Keratinocyte (primary cell): ENCODE measurements at regions not wholly inside any gene's neighbourhood (a gene's known extent, or its start where the extent isn't known, plus 50 kb on each side); places are given as distances from the start of the nearest gene placed in this dataset.

Experiments
- DNase-seq: peaks from one replicate; pipeline ENCODE4 v3.0.0-alpha.2; 2011; ENCODE audit warnings: low read depth, missing footprints, low spot score
- FAIRE-seq: peaks from 2 replicates; lab custom pipeline; 2011; peaks lifted over from hg19 to GRCh38; lab: Jason Lieb, UNC
- H2AFZ ChIP-seq: 2 replicates; pipeline ENCODE4 v1.6.0; 2012; ENCODE audit warnings: low read length, control low read depth, inconsistent platforms; ENCODE audit not compliant: control insufficient read depth
- H3K27ac ChIP-seq: 2 replicates; pipeline ENCODE4 v1.5.1; 2011; ENCODE audit warnings: low read length; ENCODE audit not compliant: control insufficient read depth, insufficient read depth
- H3K27me3 ChIP-seq: 3 replicates; pipeline ENCODE4 v1.6.0; 2011; ENCODE audit warnings: low read length; ENCODE audit not compliant: control insufficient read depth, insufficient read depth; ENCODE audit errors: extremely low read depth
- H3K36me3 ChIP-seq, 2 experiments: 2 replicates in 1 of 2; 3 replicates in 1 of 2; pipeline ENCODE4 v1.5.1; 2011; ENCODE audit warnings: low read length in 2 of 2, mild to moderate bottlenecking in 1 of 2; ENCODE audit not compliant: control insufficient read depth in 2 of 2, insufficient read depth in 2 of 2; ENCODE audit errors: extremely low read depth in 1 of 2
- H3K4me1 ChIP-seq: 3 replicates; pipeline ENCODE4 v1.5.1; 2011; ENCODE audit warnings: low read length; ENCODE audit not compliant: control insufficient read depth, insufficient read depth; ENCODE audit errors: extremely low read depth
- H3K4me2 ChIP-seq: 3 replicates; pipeline ENCODE4 v1.6.0; 2011; ENCODE audit warnings: low read depth, low read length; ENCODE audit not compliant: control insufficient read depth, insufficient read depth; ENCODE audit errors: extremely low read depth
- H3K4me3 ChIP-seq, 3 experiments: fragments of 200-600 bp in 1 of 3; sonication (generic) in 1 of 3; 2 replicates in 2 of 3; 3 replicates in 1 of 3; pipeline ENCODE4 v1.5.1; 2011 to 2016; ENCODE audit warnings: low read length in 3 of 3, mild to moderate bottlenecking in 3 of 3, control low read depth in 2 of 3, inconsistent platforms in 1 of 3, low read depth in 1 of 3, mixed read lengths in 1 of 3, mixed run types in 1 of 3, moderate library complexity in 1 of 3; ENCODE audit not compliant: control insufficient read depth in 2 of 3, insufficient read depth in 2 of 3; ENCODE audit errors: extremely low read depth in 1 of 3
- H3K79me2 ChIP-seq: 2 replicates; pipeline ENCODE4 v1.6.0; 2012; ENCODE audit warnings: low read length; ENCODE audit not compliant: control insufficient read depth, insufficient read depth
- H3K9ac ChIP-seq: 3 replicates; pipeline ENCODE4 v1.6.0; 2011; ENCODE audit warnings: low read length; ENCODE audit not compliant: control insufficient read depth, insufficient read depth; ENCODE audit errors: extremely low read depth
- H3K9me1 ChIP-seq: 3 replicates; pipeline ENCODE4 v1.6.0; 2011; ENCODE audit warnings: low read length; ENCODE audit not compliant: control insufficient read depth, insufficient read depth; ENCODE audit errors: extremely low read depth
- H3K9me3 ChIP-seq: 2 replicates; pipeline ENCODE4 v1.5.1; 2012; ENCODE audit warnings: low read depth, low read length; ENCODE audit not compliant: control insufficient read depth
- H4K20me1 ChIP-seq: 3 replicates; pipeline ENCODE4 v1.6.0; 2011; ENCODE audit warnings: low read length; ENCODE audit not compliant: control insufficient read depth, insufficient read depth; ENCODE audit errors: extremely low read depth
- EZH2 ChIP-seq: IDR thresholded peaks from one replicate; pipeline ENCODE4 v1.6.1; 2012; ENCODE audit warnings: inconsistent platforms, mild to moderate bottlenecking, low read length, moderate library complexity
- dilution Hi-C: fragments of 300-500 bp; cut with MboI; formaldehyde crosslinking; loops from one replicate; pipeline ENCODE4 v1.7.0; 2020; ENCODE audit warnings: low sequenced_read_pairs; ENCODE audit not compliant: extremely low pct_ligation_motif_present
- TF ChIP-seq, protein P1 (sequence below), 3 experiments: IDR thresholded peaks in 1 of 3; conservative IDR thresholded peaks in 1 of 3; optimal IDR thresholded peaks in 1 of 3; 2 replicates in 2 of 3; 3 replicates in 1 of 3; pipeline versions ENCODE3 to v1.5.1; 2011; ENCODE audit warnings: low read length in 3 of 3, mild to moderate bottlenecking in 3 of 3, moderate library complexity in 2 of 3, control low read depth in 1 of 3, inconsistent platforms in 1 of 3; ENCODE audit not compliant: insufficient read depth in 2 of 3; ENCODE audit errors: extremely low read depth in 1 of 3

DNA sequence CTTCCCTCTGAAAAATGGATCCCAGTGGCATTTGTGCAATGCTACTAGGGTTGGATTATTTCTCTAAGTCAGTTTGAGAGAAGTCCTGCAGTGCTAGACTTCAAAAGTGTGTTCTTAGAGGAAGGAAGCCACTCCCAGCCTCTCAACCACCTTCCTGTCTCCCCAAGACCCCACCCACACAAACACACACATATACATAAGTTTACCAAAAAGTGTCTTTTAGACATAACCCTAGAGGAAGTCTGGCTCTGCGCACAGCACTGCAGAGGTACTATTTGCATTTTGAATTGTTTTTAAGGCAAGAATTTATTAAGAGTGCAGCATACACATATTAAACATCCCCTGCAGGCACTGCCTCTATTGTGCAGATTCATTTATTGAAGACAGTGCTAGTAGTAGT lies 127.3 kb downstream of the HHIPL2 start:
- H3K9ac ChIP-seq = no peak overlapping the region
- no peak overlapping the region for H3K27ac ChIP-seq
- no peak for FAIRE-seq
- no peaks in the 10 kb centered on the region for H3K27me3 ChIP-seq
- H2AFZ ChIP-seq = no peak overlapping the region
- no peaks in the 10 kb centered on the region for H4K20me1 ChIP-seq
- TF ChIP-seq EZH2 = no peak
- TF ChIP-seq, protein P1, sequence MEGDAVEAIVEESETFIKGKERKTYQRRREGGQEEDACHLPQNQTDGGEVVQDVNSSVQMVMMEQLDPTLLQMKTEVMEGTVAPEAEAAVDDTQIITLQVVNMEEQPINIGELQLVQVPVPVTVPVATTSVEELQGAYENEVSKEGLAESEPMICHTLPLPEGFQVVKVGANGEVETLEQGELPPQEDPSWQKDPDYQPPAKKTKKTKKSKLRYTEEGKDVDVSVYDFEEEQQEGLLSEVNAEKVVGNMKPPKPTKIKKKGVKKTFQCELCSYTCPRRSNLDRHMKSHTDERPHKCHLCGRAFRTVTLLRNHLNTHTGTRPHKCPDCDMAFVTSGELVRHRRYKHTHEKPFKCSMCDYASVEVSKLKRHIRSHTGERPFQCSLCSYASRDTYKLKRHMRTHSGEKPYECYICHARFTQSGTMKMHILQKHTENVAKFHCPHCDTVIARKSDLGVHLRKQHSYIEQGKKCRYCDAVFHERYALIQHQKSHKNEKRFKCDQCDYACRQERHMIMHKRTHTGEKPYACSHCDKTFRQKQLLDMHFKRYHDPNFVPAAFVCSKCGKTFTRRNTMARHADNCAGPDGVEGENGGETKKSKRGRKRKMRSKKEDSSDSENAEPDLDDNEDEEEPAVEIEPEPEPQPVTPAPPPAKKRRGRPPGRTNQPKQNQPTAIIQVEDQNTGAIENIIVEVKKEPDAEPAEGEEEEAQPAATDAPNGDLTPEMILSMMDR (optimal IDR thresholded peaks at IDR 0.05 in 1 of 3, IDR thresholded peaks at IDR 0.05 in 1 of 3, conservative IDR thresholded peaks at IDR 0.05 in 1 of 3; ENCODE audit: extremely low read depth in 1 of 3, insufficient read depth in 2 of 3, low read length in 3 of 3) = no peak
- no peak for DNase-seq
- H3K4me3 ChIP-seq = no peak overlapping the region
- H3K9me3 ChIP-seq = no peaks in the 10 kb centered on the region
- no peaks in the 10 kb centered on the region for H3K36me3 ChIP-seq
- H3K4me1 ChIP-seq = no peaks in the 10 kb centered on the region
- no peak overlapping the region for H3K4me2 ChIP-seq
- dilution Hi-C loops = no loop called here
- no peaks in the 10 kb centered on the region for H3K79me2 ChIP-seq
- no peaks in the 10 kb centered on the region for H3K9me1 ChIP-seq

DNA sequence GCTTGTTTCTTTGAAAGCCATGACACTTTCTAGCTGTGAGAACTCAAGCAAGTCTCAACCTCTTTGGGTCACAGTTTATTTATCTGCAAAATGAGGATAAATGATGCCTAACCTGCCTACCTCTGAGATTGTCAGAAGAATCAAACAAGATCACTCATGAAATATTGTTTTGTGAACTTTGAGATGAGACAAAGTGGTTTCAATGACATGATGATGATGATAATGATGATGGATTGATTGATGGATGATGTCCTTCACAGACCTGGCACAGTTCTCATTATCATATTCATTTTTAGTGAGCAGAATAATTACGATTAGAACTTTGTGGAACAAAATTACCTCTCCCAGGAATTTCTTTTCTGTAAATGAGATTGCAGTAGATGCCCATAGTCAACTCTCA lies 129.2 kb downstream of the HHIPL2 start:
- no peaks in the 10 kb centered on the region for H3K9me3 ChIP-seq
- H3K36me3 ChIP-seq = no peaks in the 10 kb centered on the region
- dilution Hi-C loops = no loop called here
- no peak overlapping the region for H3K4me2 ChIP-seq
- no peaks in the 10 kb centered on the region for H3K4me1 ChIP-seq
- H3K4me3 ChIP-seq = no peak overlapping the region
- FAIRE-seq (no peak), DNase-seq (no peak)
- H3K79me2 ChIP-seq = no peaks in the 10 kb centered on the region
- TF ChIP-seq EZH2 = no peak
- no peak overlapping the region for H3K27ac ChIP-seq
- H3K9ac ChIP-seq = no peak overlapping the region
- no peaks in the 10 kb centered on the region for H4K20me1 ChIP-seq
- H3K9me1 ChIP-seq = no peaks in the 10 kb centered on the region
- no peaks in the 10 kb centered on the region for H3K27me3 ChIP-seq
- no peak overlapping the region for H2AFZ ChIP-seq

DNA sequence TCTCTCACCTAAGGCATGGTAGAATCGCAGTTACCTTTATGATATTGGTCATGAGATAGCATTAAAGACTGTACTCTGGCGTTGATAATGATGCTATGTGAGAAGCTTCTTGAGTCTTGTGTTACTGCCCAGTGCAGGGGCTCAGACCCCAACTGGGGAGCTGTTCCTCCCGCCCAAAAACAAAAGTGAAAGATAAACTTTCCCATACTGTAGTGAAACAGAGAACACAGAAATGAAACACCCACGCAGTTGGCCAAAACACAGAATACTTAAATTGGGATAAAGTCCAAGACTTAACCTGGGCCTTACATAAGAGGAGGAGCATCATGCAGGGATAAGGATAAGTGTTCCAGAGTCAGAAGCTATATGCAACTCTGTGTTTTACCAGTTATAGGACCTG lies 130.6 kb downstream of the HHIPL2 start:
- Histone ChIP-seq H3K36me3 (no peaks in the 10 kb centered on the region), H3K4me2 (no peak overlapping the region), H3K4me1 (no peaks in the 10 kb centered on the region), H3K9ac (no peak overlapping the region), H3K9me1 (no peaks in the 10 kb centered on the region), H3K9me3 (no peaks in the 10 kb centered on the region), H3K27ac (no peak overlapping the region), H3K27me3 (no peaks in the 10 kb centered on the region), H3K79me2 (no peaks in the 10 kb centered on the region), H4K20me1 (no peaks in the 10 kb centered on the region), H3K4me3 (no peak overlapping the region), H2AFZ (no peak overlapping the region)
- DNase-seq = no peak
- no peak for TF ChIP-seq EZH2
- TF ChIP-seq, protein P1 (optimal IDR thresholded peaks at IDR 0.05 in 1 of 3, IDR thresholded peaks at IDR 0.05 in 1 of 3, conservative IDR thresholded peaks at IDR 0.05 in 1 of 3; ENCODE audit: extremely low read depth in 1 of 3, insufficient read depth in 2 of 3, low read length in 3 of 3) = no peak
- FAIRE-seq = no peak
- dilution Hi-C loops = no loop called here
